DOHH2 (cell line): ENCODE measurements at regions not wholly inside any gene's neighbourhood (a gene's known extent, or its start where the extent isn't known, plus 50 kb on each side); places are given as distances from the start of the nearest gene placed in this dataset.

Experiments
- EZH2phosphoT487 ChIP-seq: fragments of 200-600 bp; sonication (generic); IDR thresholded peaks from 2 replicates; pipeline ENCODE4 v1.6.1; 2017; ENCODE audit warnings: borderline replicate concordance, mild to moderate bottlenecking, antibody characterized with exemption, low read length, moderate library complexity, mixed read lengths
- TF ChIP-seq, protein P1 (sequence below): fragments of 200-600 bp; sonication (generic); IDR thresholded peaks from one replicate; pipeline ENCODE4 v1.5.1; 2014; ENCODE audit warnings: antibody characterized with exemption, mild to moderate bottlenecking, low read depth, low read length; ENCODE audit not compliant: poor library complexity, severe bottlenecking

DNA sequence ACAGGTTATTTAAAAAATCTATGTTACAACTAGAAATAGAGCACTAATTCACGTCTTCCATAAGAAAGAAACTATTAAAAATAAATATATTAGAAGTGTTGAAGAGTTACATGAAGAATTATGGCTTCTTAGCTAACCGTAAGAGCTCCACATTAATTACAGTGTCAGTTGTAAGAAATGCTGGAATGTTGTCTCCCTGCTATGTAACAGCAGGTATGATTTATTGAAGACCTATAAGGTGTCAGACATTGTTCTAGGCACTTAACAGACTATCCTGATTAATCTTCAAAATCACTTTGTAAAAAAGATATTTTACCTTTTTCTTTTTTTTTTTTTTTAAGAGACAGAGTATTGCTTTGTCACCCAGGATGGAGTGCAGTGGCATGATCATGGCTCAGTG is 75.8 kb upstream of the NEBL start:
- no peak for TF ChIP-seq EZH2phosphoT487
- TF ChIP-seq, protein P1, sequence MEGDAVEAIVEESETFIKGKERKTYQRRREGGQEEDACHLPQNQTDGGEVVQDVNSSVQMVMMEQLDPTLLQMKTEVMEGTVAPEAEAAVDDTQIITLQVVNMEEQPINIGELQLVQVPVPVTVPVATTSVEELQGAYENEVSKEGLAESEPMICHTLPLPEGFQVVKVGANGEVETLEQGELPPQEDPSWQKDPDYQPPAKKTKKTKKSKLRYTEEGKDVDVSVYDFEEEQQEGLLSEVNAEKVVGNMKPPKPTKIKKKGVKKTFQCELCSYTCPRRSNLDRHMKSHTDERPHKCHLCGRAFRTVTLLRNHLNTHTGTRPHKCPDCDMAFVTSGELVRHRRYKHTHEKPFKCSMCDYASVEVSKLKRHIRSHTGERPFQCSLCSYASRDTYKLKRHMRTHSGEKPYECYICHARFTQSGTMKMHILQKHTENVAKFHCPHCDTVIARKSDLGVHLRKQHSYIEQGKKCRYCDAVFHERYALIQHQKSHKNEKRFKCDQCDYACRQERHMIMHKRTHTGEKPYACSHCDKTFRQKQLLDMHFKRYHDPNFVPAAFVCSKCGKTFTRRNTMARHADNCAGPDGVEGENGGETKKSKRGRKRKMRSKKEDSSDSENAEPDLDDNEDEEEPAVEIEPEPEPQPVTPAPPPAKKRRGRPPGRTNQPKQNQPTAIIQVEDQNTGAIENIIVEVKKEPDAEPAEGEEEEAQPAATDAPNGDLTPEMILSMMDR, result no peak
